Endometrium (tissue), 2 donors: ENCODE measurements at regions not wholly inside any gene's neighbourhood (a gene's known extent, or its start where the extent isn't known, plus 50 kb on each side); places are given as distances from the start of the nearest gene placed in this dataset.
"Not testable (repeated sequence)": the region's sequence is repeated elsewhere in the genome, so short reads cannot be mapped to it uniquely, and the experiment has no call there.

ENCODE experiments used
- FAIRE-seq: peaks from 2 replicates; lab custom pipeline; 2012; peaks lifted over from hg19 to GRCh38; lab: Jason Lieb, UNC
- donor health status: control.
- donor health status: control.

DNA sequence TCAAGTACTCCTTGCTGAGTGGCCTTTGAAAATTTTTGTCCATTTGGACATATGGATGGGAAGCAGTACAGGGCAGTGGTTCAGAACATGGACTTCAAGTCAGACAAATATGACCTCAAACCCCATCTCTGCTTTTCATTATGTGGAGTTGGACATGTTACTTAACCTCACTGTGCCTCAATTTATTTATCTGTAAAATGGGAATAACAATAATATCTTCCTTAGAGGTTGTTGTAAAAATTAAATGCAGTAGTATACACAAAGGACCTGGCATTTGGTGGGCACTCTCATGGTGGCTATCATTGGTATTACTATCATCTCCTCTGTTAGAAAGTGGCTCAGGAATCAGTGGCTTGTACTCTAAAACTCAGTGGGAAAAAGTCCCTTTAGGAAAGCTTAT is 204.0 kb upstream of the MYLIP start:
- FAIRE-seq: no peak

DNA sequence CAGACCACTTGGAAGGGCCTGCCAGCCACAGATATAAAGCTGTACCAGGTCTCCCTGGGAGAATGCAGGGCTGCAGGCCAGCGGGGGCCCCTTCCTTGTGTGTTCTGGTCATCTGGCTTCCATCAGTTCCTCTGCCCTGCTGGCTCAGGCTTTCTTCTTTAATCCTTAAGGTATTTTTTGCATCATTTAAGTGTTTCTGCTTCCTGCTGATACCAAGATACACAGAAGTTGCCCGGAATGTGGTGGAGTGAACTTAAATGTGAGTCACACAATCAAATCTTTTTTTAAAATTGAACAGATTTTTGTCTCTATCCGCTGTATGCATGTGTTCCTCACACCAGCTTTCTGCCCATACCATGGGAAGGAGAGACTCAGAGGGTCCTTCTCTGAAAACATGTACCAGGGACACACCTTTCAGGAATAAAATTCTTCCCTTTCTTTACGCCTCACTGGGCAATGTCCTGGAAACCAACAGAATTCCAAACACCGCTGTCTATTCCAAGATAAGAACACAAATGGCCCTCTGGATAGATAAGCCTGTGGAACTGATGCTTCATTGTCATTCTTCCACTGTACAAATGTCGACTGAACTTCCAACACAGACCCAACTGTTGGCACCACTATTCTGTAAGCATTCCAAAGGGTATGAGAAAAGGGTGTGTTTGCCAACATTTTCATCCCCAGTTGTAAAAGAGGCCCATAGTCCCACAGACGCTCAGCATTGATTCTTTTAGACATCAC is 206.2 kb upstream of the MYLIP start:
- FAIRE-seq: no peak

DNA sequence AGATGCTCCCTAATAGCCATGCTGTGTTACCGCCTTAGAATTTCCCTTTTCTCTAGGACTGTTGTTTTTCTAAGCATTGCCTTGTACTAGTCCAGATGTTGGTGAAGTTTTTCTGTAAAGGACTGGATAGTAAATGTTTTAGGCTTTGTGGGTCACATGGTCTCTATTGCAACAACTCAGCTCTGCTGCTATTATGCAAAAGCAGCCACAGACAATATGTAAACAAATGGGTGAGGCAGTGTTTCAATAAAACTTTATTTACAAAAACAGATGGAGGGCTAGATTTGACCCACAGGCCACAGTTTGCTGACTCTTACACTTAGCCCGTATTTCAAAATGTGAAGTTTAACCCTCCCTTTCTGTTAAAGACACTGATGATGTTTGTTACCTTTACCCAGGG is 207.6 kb upstream of the MYLIP start:
- FAIRE-seq: no peak

DNA sequence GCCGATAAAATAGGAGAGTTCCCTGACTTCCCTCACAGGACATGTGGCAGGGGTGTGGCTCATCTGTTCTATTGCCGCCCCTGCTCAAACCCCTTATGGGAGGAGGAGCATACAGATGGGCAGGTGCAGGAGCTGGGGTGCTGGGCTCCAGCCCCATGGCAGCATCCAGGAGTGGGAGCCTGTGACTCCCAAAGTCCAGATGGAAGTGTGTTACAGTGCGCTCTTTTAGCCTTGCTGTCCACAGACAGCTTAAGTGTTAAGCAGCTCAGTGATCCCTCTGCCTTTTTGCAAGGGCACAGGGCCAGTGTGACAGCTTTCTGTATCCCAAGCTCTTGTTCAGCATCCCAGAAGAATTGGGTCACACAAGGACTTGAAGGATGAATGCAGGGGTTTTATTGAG is 212.3 kb upstream of the MYLIP start:
- FAIRE-seq: no peak

DNA sequence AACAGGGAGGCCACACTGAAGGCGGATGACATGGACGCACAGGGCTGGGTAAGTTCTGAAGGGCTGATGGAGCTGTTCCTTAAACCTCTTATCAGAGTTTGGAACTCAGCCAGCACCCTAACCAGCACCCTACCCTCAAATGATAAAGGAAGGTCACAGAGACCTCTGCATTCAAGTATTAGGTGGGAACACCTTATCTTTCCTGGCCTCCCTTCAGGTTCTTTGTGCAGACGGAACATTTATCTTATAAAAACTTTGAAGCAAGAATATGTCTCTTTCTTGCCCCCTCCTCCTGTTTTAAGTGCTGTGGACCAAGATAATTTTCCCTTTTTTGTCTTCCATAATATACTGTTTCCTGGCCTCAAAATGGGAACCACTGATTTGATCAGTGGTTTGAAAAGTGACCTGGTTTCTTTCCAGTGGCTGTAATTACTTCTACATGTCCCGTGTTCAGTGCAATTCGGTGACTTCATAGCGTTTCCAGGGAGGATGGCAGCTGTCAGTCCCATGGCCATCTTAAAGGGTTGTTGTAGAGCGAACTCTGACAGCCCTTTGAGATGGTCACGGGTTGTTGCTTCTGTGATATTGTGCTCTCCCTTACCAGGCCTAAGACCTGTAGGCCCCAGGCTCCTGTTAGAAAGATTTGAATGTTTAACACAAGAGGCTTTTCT is 213.2 kb upstream of the MYLIP start:
- FAIRE-seq: no peak

DNA sequence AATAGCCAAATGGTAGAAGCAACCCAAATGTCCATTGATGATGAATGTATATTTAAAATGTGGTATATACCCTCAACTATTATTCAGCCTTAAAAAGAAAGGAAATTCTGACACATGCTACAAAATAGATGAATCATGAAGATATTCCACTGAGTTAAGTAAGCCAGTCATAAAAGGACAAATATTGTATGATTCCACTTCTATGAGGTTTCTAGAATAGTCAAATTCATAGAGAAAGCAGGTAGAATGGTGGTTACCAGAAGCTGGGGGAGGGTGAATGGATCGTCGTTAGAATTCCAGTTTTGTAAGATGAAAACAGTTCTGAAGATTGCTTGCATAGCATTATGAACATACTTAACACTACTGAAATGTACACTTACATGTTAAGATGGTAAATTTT is 214.3 kb upstream of the MYLIP start:
- FAIRE-seq: no peak

DNA sequence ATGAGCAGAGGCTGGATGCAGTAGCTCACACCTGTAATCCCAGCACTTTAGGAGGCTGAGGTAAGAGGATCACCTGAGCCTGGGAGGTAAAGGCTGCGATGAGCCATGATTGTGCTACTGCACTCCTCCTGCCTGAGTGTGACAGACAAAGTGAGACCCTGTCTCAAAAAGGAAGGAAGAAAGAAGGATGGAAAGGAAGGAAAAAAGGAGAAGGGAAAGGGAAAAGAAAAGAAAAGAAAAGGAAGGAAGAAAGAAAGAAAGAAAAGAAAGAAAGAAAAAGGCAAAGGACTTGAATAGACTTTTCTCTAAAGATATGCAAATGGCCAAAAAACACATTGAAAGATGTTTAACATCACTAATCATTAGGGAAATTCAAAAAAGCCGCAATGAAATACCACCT is 215.3 kb upstream of the MYLIP start:
- FAIRE-seq: no peak

DNA sequence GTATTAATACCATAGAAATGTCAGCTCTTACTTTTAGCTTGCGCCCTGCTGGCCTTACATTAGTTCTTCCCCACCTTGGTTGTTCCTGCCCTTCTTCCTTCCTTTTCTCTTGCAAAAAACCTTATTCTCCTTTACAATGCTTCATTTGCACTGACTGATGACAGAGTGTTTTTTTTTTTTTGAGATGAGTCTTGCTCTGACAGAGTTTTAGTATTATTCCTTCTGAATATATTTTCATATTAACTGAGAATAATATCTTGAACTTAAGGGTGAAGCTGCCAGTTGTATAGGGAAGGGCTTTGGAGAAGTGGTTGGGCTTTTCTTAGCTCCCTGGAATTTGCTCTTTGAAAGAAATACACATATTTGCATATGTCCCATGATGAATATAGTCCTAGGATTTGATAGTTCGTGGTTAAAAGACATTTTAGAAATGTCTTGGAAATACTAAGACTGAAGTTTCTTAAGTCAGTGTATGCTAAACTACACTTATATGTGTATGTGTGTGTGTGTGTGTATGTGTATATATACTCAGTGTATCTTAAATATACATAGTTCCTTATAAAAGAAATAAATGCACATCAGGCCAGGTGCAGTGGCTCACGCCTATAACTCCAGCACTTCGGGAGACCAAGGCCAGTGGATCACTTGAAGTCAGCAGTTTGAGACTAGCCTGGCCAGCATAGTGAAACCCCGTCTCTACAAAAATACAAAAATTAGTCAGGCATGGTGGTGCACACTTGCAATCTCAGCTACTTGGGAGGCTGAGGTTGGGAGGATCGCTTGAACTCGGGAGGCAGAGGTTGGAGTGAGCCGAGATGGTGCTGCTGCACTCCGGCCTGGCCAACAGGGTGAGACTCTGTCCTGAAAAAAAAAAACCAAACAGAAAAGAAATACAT is 216.1 kb upstream of the MYLIP start:
- no peak for FAIRE-seq

DNA sequence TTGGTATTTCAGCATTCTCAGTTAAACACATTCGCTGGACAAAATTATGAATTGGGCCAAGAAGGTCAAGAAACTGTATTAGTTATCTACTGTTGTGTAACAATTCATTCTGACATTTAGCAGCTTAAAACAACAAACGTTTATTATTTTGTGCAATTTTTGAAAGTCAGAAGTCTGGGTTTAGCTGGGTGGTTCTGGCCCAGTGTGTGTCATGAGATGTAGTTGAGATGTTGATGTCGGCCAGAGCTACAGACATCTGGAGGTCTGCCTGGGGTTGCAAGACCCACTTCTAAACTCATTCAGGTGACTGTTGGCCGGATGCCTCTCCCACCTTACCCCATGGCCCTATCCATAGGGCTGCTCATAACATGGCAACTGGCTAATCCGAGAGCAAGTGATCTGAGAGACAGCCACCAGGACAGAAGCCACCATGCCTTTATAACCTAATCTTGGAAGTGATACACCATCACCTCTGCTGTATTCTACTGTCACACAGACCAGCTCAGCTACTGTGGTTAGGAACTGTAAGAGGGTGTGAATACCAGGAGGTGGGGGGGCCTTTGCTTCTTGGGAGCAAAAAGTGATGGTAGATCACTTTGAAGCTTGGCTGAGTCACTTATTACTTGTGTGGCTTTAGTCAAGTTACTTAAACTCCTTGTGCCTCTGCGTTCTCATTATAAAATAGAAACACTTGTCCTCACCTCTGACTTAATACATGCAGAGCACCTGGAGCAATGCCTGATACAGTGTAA is 217.0 kb upstream of the MYLIP start:
- no peak for FAIRE-seq

DNA sequence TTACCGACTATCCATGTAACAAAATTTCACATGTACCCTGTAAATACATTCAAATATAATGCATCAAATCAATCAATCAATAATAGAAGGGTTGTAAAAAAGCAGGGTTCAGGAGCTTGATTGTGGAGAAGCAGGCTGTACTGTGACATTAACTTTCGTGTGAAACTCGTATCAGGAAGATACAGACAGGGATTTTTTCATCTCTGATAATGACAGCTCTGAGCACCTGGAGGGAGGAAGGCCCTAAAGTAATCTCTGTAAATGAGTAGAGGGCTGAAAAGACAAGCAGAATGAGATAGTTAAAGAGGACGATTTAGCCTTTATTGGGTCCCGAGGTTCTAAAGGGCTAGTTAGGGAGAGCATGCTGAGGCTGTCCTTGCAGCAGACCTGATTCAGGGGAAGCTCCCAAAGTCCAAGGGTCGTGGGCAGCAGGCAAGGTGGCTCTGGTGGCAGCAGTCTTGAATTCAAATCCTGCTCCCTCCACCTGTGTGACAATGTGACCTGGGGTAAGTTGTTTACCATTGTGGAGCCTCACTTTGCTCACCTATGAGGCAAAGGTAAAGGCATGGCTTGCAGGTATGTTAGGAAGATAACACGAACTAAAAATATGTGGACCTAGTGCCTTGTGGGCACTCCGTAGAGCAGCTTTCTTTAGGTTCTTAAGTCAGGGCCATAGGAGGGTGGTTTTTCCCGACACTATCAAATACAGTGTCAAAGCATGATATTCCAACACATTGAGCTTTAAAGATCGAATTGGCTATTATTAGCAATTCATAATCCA is 219.4 kb upstream of the MYLIP start:
- FAIRE-seq: no peak

DNA sequence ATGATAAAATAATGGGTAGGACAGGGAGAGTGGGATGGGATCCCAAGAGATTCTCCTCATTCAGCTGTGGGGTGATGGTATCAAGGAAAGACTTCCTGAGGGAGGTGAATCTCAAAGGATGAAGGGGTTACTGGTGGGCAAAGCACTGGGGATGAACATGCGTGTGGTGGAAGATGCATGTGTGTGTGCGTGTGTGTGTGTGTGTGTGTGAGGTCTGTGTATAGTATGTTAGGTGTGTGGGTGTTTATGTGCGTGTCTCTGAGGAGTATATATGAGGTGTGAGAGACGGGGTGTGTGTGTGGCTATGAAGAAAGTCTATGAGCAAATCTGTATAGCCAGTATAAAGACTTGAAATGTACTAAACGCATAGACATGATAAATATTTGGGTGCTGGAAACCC is 220.0 kb upstream of the MYLIP start:
- FAIRE-seq: no peak

DNA sequence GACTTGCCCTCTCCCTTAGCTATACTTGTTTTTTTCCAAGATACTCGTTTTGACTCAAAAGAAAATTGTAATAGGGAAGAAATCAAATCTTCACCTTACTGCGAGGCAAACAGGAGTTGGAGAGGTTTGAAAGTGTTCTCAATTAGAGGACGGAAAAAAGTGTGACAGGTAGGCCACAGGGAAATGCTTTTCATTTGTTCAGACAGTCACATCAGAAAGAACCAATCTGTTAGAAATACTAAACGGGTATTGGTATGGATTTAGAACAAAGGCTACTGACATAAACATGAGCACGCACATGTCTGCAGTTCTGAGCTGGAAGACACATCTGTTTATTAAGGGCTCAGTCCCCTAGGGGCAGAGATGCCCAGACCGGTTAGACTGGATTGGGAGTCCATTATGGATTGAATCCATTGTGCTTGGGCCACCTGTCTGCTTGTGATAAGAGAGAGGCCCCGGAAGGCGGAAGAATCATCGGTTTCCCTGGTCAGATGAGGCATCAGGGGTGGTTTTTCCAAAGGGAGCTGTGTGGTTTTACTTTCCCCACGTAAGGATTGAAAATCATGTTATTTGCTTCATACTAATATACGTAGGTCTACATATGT is 220.9 kb upstream of the MYLIP start:
- no peak for FAIRE-seq

DNA sequence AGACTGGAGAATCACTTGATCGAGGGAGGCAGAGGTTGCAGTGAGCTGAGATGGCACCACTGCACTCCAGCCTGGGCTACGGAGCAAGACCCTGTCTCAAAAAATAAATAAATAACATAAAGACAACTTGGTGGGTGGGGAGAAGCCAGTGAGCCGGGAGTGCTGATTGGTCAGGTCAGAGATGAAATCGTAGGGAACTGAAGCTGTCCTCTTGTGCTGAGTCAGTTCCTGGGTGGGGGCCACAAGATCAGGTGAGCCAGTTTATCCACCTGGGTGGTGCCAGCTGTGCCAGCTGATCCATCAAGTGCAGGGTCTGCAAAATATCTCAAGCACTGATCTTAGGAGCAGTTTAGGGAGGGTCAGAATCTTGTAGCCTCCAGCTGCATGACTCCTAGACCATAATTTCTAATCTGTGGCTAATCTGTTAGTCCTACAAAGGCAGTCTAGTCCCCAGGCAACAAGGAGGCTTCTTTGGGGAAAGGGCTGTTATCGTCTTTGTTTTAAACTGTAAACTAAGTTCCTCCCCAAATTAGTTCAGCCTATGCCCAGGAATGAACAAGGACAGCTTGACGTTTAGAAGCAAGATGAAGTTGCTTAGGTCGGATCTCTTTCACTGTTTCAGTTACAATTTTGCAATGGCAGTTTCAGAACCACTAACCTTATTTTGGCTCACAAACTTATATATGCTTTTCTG is 221.5 kb upstream of the MYLIP start:
- FAIRE-seq: not testable (repeated sequence)

DNA sequence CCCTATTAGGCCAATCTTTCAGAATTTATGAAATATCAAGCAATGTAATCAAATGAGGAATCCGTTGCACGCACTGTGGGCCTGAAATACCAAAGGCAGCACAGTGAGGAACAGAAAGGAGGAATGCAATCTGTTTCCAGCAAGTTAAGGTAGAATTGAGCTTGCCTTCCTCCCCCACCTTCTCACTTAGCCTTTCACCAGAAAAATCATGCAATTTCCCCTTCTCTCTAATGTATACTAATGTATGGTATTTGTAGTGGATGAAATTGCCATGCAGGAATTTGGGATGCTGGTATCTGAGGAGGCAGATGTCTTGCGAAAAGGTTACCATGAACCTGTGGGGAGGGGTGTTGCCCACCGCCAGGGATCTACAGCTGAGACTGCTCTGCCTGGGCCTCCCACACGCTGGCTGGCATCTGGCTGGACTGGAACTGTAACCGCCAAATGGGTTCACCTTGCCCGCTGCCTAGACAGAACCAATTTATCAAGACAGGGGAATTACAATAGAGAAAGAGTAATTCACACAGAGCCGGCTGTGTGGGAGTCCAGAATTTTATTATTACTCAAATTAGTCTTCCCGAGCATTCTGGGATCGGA is 222.4 kb upstream of the MYLIP start:
- no peak for FAIRE-seq

DNA sequence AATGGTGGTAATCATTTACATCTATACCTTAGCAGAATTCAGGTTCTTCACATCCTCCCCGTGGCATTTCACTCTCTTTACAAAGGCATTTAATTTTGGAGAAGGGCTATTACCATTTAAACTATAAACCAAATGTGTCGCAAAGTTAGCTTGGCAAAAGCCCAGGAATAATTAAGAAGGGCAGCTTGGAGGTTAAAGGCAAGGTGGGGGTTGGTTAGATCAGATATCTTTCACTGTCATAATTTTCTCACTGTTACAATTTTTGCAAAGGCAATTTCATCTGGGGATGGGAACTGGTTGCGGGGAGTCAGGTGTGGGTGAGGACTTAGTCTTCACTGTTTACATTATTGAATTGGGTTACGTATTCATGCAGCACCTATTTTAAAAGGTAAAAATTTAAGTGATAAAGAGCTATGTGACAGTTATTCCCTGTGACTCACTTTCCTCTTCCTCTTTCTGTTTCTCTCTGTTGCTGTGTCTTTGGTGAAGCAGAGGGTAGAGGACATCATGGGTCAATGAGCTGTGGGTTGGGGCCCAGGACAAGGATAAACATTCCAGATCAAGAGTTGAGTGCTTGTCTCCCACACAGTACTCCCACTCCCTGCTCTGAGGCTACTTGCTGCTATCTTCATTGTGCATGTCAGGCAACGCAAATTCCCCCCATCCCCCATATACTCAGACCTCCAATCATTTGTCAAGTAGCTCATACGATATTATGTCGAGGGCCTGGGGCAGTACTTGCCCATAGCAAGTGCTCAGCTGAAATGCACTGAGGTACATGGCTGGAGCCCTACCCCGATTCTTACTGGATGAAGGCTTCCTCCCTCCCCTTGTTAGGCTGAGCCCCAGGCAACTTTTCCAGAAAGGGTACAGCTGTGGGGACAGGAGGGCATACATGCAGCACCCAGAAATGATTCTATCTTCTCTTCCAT is 223.1 kb upstream of the MYLIP start:
- no peak for FAIRE-seq

DNA sequence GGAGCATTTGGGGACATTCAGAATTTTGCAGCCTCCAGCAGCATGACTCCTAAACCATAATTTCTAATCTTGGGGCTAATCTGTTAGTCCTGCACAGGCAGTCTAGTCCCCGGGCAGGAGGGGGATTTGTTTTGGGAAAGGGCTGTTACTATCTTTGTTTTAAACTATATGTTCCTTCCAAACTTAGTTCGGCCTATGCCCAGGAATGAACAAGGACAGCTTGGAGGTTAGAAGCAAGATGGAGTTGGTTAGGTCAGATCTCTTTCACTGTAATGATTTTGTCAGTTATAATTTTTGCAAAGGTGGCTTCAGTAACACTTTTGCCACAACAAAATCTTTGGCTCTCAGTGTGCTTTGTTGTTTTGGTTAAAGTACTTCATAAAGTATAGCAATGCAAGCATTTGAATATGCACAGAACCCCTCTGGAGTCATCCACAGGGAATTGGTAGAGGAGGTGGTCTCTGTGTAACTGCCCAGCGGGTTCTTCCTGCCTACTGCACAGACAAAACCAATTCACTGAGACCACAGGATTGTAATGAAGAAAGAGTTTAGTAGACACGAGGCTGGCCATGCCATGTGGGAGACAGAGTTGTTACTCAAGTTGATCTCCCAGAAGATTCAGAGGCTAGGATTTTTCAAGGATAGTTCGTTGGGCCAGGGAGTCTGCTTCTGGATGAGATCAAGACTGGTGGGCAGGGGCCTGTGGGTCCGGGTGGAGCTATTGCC is 224.1 kb upstream of the MYLIP start:
- FAIRE-seq: no peak

DNA sequence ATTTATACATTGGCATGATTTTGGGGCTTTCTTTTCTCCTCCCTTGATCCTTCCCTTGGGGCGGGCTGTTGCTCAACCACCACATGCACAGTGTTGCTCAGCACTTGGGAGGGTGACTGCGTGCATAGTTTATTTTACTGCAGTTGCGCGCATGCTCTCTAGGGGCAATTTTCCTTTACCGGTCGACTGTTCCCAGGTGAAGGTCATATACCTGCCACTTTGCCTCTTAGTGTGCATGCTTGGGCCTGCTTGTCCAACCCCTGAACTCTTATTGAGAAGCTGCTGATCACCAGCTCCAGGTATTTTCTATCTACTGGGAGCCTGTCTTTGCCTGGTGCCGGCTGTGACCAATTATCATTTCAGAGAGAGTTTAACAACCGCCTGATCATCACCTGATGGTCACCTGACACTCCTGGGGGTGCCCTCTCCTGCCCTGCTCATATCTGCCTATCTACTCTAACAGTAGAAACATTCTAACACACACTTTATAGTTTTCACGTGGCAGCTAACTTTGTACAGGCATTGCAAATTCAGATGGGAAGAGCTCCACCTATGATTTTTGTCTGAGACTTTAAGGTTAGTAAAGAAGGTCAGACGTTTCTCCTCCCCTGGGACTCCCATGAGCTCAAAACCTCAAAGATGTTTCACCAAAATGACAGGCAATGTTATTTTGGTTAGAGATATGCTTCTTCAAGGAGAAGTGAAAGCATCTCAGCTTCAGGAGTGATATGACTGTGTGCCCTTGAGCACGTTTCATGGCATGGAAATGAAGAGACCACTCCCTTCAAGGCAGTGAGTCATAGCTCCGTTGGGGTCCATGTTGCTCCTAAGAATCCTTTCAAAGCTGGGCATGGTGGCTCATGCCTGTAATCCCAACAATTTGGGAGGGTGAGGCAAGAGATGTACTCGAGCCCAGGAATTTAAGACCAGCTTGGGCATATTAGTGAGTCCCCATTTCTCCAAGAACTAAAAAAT is 227.5 kb upstream of the MYLIP start:
- FAIRE-seq: no peak
